ENCODE measurements at regions not wholly inside any gene's neighbourhood (a gene's known extent, or its start where the extent isn't known, plus 50 kb on each side); places are given as distances from the start of the nearest gene placed in this dataset.

- no peak for DNase-seq (ENCODE audit: extremely low spot score)
- CTCF ChIA-PET = no interaction called here
- TF ChIP-seq CTCF (IDR thresholded peaks at IDR 0.05; ENCODE audit: control extremely low read depth, extremely low read depth, low read depth, missing control alignments) = no peak
- POLR2A ChIA-PET = no interaction called here
Measured at GRCh38 chr12:93029091-93029490, 100.0 kb upstream of the EEA1 start.

- DNase-seq (ENCODE audit: extremely low spot score) = no peak
- POLR2A ChIA-PET = no interaction called here
- TF ChIP-seq CTCF (IDR thresholded peaks at IDR 0.05; ENCODE audit: control extremely low read depth, extremely low read depth, low read depth, missing control alignments) = no peak
- CTCF ChIA-PET = interaction anchor here (1.3 to 1.4 kb wide), 2 partner anchors 10 to 346 kb away, joined by 3 to 4 read pairs; no protein-coding TSS in a partner anchor
Measured at GRCh38 chr12:93031028-93031427, 101.9 kb upstream of the EEA1 start.

GRCh38 chr12:93032758-93033157, 103.7 kb upstream of the EEA1 start:
- no peak for DNase-seq (ENCODE audit: extremely low spot score)
- POLR2A ChIA-PET = no interaction called here
- CTCF ChIA-PET = no interaction called here
- TF ChIP-seq CTCF (IDR thresholded peaks at IDR 0.05; ENCODE audit: control extremely low read depth, extremely low read depth, low read depth, missing control alignments) = no peak

GRCh38 chr12:93033948-93034347, 104.9 kb upstream of the EEA1 start:
- CTCF ChIA-PET = interaction anchor here (1.8 kb wide), 1 partner anchor 386 kb away, joined by 5 read pairs; no protein-coding TSS in a partner anchor
- POLR2A ChIA-PET = interaction anchor here (0.5 kb wide), 1 partner anchor 126 kb away, joined by 4 read pairs; no protein-coding TSS in a partner anchor

GRCh38 chr12:93039062-93039461, 110.0 kb upstream of the EEA1 start:
- ChIA-PET POLR2A (no interaction called here), CTCF (no interaction called here)
- DNase-seq (ENCODE audit: extremely low spot score) = no peak
- no peak for TF ChIP-seq CTCF (IDR thresholded peaks at IDR 0.05; ENCODE audit: control extremely low read depth, extremely low read depth, low read depth, missing control alignments)

More at GRCh38 chr12:93033948-93034347, 104.9 kb upstream of the EEA1 start:
- DNase-seq (ENCODE audit: extremely low spot score) = no peak
- no peak for TF ChIP-seq CTCF (IDR thresholded peaks at IDR 0.05; ENCODE audit: control extremely low read depth, extremely low read depth, low read depth, missing control alignments)

- no peak for TF ChIP-seq CTCF (IDR thresholded peaks at IDR 0.05; ENCODE audit: control extremely low read depth, extremely low read depth, low read depth, missing control alignments)
- POLR2A ChIA-PET = interaction anchor here (0.7 kb wide), 1 partner anchor 35 kb away, joined by 4 read pairs; no protein-coding TSS in a partner anchor
- CTCF ChIA-PET = interaction anchor here (0.8 kb wide), 1 partner anchor 53 kb away, joined by 3 read pairs; no protein-coding TSS in a partner anchor
- DNase-seq (ENCODE audit: extremely low spot score) = no peak
Measured at GRCh38 chr12:93039930-93040329, 110.8 kb upstream of the EEA1 start.

Data from GM10248 (cell line).